Kidney capillary endothelial cell (primary cell): ENCODE measurements at regions not wholly inside any gene's neighbourhood (a gene's known extent, or its start where the extent isn't known, plus 50 kb on each side); places are given as distances from the start of the nearest gene placed in this dataset.

Experiments
- DNase-seq: peaks from one replicate; pipeline ENCODE4 v3.0.0-alpha.2; 2018; ENCODE audit warnings: low spot score

DNA sequence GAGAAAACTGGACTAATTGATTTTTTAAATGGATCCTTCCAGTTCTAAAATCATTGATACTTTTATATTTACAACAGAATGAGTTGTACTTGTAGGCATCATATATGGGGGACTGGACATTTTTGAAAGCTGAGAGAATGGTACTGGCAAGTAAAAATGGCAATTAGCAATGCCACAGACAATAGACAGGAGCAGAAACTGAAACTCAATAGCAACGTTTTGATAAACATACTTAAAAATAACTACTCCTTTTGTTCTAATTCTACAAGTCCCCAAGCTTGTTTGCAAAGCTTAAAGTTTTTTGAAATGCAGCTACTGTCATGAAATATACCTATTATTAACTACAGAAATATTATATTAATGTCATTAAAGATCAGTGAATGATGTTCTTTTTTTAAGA lies 52.8 kb upstream of the FBXL7 start:
- DNase-seq, result no peak

DNA sequence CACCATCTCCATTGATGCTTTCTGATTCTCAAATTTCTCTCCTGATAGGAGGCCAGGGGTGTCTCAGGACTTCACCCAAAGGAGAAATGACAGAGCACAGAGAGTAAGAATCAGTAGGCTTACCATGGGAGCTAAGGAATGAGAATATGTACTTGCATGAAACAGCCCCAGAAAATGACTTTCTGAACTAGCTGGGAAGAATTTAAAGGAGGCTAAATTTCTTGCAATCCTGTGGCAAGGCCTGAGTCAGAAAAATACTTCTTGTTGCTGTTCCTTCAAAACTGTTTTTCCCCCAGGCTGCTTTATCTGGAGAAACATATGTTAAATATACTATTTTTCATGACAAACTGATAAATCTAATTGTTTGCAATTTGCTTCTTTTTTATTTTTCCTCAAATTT lies 53.4 kb upstream of the FBXL7 start:
- no peak for DNase-seq

DNA sequence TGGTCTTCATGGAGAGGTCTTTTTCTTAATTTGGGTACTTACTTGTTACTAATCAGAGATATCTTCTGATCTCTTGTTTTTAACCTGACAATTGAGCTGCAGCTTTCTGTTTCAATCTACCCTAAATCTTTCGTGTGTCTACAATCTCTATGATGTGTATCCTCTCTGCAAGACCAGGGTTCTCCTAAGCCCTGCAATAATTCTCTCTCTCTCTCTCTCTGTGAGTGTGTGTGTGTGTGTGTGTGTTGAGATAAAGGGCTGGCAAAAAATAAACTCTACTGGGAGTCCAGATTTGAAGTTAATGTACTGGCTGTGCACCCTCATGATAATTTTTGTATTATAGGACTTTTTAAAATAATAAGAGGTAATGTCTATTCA lies 57.8 kb upstream of the FBXL7 start:
- DNase-seq, result no peak

DNA sequence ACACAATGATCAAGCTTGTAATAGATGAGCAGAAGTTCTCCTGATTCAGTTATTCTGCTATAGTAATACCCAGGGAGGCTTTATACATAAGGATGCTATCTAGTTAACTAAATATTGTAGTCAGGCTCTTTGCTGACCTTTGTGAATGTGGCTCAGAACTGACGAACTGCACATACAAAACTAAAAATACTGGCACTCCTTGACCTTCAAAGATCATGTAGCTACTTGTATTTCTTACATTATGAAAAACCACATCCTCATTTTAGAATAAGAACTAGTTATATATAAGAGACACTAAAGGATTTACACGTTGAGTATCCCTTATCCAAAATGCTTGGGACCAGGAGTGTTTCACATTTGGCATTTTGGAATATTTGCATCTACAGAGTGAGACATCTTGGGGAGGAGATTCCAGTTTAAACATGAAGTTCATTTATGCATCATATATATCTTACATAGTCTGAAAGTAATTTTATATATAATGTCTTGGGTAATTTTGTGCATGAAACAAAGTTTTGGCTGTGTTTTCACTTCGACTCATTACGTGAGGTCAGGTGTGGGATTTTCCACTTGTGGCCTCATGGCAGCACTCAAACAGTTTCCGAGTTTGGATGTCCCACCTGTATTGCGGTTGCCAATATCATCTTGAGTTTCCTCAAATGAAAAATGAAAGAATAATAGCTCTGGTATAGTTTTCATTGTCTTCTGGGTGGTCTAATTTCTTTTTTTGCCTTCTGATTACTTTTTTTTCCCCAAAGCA lies 58.4 kb upstream of the FBXL7 start:
- DNase-seq, result no peak

DNA sequence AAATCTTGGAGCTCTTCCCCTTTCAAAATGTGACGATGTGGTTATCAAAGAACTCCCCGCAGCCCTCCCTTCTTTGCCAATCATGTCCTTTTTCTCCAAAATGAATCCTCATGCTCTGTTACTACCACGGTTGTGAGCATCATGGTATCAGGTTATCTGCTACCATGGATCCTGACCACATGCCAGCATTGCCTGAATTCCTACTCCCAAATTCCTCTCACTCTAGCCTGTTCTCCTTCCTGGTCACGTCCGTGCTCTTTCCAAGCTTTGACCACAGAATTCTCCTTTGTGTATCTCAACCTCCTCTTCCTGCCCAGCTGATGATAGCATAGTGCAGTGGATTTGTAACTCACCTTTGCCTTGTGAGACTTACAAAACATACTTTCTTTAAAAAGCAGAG lies 59.5 kb upstream of the FBXL7 start:
- DNase-seq, result no peak

DNA sequence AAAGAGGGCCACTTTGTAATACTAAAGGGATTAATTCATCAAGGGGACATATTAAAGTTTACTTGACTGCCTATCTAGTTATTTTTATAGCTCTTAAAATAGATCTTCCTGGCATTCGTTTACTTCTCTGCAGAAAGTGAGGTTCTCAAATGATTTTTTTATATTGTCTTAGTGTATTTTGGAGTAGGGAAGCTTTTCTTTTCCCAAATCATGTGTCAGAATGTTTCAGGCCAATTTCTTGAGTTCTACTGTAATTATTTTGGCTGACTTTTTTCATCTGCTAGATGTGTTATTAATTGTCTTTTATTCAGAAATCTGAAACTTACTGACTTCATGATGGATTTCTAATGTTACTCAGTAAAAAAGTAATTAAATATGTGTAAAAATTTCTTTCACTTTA lies 60.2 kb upstream of the FBXL7 start:
- no peak for DNase-seq

DNA sequence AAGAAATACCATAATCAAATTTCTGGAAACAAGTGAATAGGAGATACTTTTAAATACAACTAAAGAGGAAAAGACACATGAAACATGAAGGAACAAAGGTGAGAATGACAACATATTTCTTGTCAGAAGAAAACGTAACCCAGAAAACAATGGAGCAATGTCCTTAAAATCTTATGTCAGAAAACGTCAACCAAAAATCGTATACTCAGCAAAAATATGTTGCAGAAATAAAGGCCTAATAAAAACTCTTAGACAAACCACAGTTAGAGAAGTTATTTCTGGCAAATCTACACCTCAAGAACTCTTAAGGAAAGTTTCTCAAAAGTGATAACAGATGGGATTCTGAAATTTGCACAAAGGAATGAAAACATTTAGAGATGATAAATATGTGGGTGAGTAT lies 66.3 kb upstream of the FBXL7 start:
- no peak for DNase-seq

DNA sequence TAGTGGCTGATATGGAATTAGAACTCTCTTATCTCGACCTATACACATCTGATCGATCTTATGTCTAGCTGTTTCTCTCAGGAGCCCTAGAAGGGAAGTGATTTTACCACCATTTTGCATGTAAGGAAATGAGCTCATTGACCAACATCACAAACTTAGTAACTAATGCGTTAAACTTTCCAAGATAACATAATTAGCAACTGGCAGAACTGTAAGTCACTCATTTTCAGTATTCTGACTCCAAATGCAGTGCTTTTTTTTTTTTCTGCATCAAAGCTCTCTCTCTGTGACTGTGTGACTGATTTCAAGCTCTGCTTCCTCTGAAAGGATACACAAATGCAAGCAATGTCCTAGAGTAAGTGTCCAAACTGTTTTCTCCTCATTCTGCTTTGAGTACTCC lies 68.1 kb upstream of the FBXL7 start:
- peak; percentile 21 for DNase-seq

DNA sequence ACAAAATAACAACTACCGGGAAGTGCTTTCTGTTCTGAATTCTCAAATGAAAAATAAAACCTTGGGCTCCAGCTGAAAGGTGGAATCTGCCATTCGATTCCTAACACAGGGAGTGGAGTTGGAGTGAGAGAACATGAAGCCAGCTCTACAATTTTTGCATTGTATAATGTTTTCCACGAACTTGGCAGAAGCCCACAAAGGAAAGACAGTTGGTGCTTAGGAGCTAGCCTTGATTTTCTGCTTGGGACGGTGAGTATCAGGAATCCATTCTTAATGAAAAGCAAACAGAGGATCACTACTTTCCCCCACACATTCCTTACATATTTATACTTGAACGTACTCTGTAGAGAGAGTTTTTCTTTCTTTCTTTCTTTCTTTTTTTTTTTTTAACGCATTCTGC lies 74.2 kb upstream of the FBXL7 start:
- no peak for DNase-seq

DNA sequence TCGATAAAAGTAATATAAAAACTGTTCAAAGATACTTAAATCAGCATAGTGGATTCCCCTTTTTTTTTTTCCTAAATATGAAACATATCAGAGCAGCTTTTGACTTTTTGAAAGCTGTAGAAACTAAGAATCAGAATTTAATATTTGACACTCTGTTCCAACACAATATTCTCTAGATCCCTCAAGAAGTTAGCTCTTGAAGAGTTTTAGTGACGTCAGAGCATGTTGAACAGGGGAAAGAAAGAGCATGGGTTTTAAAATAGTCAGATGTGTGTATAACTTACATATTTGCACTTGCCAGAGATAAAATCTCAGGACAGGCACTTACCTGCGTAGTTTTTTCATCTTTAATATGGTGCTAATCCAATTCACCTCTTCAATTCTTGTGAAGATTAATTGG lies 75.2 kb upstream of the FBXL7 start:
- DNase-seq, result no peak

DNA sequence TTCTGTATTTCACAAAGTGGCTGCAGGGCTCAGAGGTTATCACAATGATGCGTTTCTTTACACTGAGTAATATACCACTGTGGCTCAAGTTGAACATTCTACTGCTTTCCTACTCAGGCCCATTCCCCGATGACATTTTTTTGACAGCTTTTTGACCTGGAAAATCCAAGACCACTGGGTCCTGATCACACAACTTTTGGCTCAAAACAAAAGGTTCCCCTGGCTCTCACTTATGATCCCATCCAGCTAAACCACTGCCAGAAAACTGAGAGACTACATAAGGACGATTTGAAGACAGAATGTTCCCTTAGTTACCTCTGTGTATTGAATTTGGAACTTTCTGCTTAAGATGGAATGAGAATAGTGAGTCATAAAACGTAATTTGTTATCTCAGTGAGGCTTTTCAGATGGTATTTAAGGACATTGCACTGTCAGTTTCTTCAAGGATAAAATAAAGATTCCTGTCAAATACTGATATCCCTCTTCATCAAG lies 78.0 kb upstream of the FBXL7 start:
- no peak for DNase-seq

DNA sequence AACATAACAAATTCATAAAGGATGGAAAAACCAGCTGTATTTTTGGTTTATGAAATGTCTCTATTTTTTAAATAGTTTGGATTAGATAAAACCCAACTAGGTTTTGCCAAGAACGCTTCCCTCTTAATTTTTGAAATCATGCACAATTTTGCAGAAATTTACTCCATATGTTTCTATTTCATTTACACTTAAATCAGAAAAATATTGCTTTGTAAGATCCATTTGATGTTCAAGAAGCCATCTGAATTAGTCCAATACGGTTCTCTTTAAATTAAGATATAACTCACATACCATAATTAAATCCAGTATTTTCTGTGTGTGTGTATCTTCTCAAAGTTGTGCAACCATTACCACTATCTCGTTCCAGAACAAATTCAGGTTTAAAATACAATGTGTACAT lies 78.6 kb upstream of the FBXL7 start:
- no peak for DNase-seq

DNA sequence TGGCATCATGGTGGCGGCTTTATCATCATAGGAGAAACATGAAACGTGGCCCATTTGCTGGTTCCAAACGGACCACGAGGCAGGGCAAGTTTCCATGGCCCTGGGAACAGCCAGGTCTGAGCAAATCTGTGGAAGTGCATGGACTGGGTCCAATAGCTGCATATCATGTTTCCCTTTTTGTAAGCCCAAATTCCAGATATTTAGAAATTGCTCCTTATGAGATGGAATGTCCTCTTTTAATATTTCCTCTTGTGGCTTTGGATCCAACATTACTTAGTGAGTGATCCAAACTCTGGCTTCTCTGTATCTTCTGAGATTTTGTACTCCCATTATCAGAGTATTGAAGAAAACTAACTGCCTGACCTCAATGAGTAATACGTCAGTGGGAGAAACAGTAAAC lies 79.8 kb upstream of the FBXL7 start:
- no peak for DNase-seq

DNA sequence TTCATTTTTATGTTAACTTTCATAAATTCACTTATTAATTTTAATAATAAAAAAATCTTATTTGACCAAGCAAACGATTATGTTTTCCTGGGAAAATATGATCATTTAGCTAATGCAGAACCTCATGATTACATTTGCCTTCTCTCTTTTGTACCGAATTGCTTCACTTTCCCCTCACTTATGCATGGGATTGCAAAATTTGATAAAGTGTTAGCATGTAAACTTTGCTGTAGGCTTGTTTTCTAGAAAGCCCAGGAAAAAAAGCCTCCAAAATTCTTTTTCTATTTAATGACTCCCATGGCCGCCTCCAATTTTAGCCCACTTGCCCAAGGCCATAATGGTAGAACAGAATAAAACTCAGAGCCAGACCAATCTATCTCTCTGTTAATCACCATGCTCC lies 82.8 kb upstream of the FBXL7 start:
- no peak for DNase-seq

DNA sequence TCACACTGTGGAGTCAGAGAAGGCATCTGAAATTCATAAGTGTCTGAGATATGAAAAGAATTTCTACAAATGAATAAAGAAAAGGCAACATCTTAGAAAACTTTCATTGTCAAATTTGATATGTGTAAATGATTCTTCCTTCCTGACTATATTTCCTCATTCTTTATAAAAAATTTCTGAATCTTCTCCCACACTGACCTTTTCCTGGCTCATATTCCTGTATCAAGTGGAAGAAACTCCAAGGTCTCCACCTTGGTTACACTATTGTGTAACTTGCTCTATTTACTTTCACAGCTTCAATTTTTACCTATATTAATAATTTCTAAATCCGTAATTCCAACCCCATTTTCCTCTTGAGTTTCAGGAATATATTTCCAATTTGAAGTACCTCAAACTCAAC lies 93.5 kb upstream of the FBXL7 start:
- no peak for DNase-seq

DNA sequence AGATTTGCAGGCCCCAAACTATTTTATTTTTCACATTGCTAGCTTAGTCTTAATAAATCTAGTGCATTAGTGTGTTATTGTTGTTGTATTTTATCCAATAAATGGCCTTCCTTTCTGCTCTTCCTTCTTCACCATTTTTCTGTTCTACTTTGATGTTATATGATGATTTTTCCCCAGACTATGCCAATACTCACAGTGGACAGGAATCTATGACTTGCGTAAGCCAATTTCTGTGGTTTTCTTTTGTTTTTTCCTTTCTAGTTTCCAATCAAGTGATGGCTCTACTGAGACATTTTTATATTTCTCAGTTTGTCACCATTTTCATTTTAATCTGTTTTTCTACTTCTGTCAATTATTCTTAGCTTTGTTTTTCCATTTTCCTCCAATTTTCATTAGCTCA lies 106.8 kb upstream of the FBXL7 start:
- DNase-seq, result no peak

DNA sequence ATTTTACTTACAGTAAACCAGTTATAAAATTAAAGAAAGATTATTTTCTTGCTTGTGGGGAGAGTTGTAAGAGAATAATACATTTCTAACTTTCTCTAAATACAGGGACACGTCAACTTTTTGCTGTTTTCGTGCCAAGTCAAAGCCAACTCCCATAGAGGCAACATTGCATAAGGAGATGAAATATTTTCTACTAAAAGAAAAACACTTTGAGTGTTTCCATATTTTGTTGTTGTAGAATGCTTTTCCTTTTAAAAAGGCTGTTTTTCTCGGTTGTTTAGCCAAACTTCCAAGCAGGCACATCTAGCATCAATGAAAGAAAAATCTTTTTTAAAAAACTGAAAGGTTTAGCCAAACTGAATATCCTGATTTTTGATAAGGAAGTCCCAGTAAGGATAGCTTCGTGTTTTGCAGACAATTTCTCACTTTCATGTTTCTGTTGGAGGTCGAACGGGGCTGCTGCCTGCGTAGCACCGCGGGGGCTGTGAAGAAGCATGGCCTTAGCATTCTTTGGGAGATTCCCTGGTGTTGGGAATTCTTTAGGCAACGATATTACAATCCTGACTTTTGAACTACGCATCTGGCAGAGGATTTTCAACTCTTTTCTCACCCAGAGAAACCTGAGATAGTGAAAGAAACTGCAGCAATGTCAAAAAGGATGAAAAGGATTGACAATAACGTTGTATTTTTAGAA lies 108.1 kb upstream of the FBXL7 start:
- DNase-seq, result no peak

DNA sequence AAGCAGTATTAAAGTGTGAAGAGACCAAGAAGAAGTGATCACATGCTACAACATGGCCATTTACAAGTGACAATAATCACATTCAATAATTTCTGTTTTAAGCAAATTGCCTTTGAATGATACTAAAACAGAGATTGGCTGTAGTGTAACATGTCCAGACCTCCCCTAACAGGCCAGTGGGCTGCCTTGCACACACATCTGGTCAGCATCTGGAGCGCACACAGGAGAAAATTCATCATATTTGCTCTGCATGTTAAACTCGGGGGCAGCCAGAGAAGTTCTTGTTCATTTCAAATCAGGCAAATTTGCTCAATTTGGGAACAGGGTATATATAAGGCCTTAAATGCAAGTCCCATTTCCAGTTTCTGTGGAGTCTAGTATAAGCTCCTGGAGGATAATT lies 111.1 kb upstream of the FBXL7 start:
- DNase-seq, result no peak

DNA sequence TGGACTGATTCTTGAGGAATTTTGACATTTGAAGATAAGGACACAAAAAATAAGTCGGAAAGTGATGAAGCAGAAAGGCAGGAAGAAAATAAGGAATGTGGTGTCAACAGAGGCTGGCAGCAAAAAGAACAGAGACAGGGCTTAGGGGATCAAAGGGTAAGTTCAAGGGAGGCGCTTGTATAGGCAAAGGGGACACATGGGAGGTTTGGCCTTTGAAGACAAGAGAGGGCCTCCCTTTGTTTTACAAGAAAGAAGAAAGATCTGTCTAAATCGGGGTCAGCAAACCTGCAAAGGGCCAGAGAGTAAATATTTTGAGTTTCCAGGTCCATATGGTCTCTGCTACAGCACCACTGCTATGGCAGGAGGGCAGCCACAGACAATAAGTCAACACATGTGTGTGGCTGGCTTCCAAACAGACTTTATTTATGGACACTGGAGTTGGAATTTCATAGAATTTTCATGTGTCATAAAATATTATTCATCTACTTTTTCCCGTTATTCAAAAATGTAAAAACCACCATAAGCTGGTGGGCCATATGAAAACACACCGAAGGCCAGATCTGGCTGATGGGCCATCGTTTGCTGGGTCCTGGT lies 112.0 kb upstream of the FBXL7 start:
- no peak for DNase-seq

DNA sequence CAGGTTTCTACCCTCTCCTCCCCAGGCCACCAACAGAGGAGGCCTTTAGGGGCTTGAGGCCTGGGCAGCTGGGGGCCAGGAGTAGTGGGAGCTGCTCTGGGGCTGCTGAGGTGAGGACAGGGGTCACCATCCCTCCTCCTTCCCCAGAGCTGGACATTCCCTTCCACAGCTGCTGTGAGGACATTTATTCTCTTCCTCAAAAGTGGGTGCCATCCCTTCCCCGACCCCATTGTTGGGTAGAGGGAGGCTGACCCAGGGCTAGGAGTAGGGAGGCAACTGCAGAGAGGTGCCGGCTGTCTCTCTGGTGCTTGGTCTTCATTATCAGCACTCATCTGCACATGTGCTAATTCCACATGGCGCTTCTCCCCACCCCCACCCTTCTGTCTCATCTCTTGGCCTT lies 113.9 kb upstream of the FBXL7 start:
- no peak for DNase-seq

DNA sequence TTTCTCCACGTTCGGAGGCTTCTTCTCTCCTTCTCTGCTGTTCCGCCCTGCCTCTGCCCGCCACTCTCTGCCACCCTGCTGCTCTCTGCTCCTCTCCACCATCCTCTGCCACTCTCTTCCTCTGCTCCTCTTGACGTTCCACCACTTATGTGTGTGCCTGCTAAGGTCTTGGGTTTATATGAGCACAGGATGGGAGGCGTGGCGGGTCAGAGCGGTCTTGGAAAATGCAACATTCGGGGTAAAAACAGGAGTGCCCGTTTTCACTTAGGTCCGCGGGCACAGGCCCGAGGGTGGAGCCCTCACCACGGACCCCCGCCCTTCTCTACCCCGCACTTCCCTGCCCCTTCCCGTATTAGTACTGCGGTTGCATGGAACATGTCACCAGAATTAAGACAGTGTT lies 114.4 kb upstream of the FBXL7 start:
- DNase-seq, result no peak

DNA sequence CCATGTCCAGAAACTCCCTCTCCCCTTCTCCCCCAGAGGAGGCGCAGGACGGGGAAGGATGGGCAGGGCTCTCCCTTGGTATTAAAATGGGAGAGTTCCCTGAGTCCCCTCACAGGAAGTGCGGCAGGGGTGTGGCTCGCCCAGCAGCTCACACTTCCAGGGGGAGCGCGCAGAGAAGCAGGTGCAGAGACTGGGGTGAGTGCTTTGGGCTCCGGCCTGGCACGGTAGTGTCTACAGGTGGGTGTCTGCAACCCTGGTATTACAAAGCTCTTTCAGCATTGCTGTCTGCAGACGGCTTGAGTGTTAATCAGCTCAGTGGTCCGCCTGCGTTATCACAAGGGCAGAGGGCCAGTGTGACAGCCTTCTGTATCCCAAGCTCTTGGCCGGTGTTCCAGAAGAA lies 114.9 kb upstream of the FBXL7 start:
- no peak for DNase-seq

DNA sequence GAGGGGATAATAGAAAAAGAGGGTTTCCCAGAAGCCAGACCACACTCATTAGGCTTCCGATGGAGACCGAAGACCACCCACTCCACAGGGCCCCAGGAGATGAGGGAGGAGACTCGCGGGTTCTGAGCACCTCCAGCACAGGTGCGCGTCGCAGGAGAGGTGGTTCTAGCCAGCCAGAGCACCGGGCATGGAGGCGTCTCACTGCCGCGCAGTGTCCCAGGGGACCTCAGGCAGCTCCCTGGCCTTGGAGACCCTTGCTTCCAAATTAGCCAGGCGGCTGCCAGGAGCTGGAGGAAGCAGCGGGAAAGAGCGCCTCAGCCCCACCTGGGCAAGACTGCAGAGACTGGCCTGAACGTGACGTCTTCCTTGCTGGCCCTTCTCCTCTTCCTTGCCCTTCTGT lies 115.4 kb upstream of the FBXL7 start:
- no peak for DNase-seq

DNA sequence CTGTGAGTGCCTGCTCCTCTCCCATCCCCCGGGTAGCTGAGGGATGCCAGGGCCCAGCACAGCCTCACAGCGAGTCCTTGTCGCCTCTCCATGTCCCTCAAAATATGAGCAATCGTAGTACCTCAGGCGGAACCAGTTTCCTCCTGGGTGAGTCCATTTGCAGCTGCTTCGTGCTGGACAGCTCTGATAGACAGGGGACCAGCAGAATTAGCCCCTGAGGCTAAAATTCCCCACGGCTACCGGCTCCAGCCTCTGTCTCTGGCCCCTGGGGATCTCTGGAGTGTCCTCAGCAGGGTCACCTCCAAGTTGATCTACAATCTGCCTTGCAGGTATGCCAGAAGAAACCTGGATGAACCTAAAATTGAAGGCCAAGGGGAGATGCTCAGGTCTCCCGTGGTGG lies 115.8 kb upstream of the FBXL7 start:
- DNase-seq, result no peak
